ENCODE measurements at regions not wholly inside any gene's neighbourhood (a gene's known extent, or its start where the extent isn't known, plus 50 kb on each side); places are given as distances from the start of the nearest gene placed in this dataset.

DNA sequence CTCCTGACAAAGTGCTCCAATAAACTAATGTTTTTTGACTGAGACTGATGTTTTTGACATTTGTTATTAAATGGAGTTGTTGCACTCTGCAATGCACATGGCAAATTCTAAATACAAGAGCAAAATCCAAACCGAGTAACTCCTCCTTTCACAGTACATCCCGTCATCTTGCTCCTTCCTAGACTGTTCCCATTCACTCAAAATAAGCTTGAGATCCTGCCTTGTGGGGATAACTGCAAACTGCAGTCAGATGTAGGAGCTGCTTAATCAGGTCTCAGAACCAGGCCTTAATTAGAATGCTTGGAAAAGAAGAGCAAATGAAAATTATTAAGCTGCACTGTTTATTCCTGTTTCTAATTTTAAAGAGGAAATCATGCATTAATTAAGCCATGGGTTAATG is 134.8 kb upstream of the SPRY2 start:
- Histone ChIP-seq H3K27me3 (ENCODE audit: control insufficient read depth in 2 of 2, insufficient read depth in 2 of 2, low read length in 2 of 2) (no peaks in the 10 kb centered on the region), H3K36me3 (ENCODE audit: control insufficient read depth in 2 of 2, extremely low read depth in 1 of 2, insufficient read depth in 2 of 2, low read length in 2 of 2) (no peaks in the 10 kb centered on the region), H2AFZ (ENCODE audit: low read depth, low read length) (no peak overlapping the region), H3K9me3 (replicated peaks; ENCODE audit: control insufficient read depth, insufficient read depth, low read length) (no peaks in the 10 kb centered on the region), H3K4me1 (ENCODE audit: control insufficient read depth, extremely low read depth, insufficient read depth, low read length) (no peaks in the 10 kb centered on the region), H3K79me2 (ENCODE audit: control insufficient read depth, insufficient read depth, low read length) (no peaks in the 10 kb centered on the region), H4K20me1 (replicated peaks; ENCODE audit: control insufficient read depth, extremely low read depth, insufficient read depth, low read length) (no peaks in the 10 kb centered on the region), H3K9ac (replicated peaks; ENCODE audit: extremely low read depth, insufficient read depth, low read length) (no peak overlapping the region), H3K27ac (ENCODE audit: insufficient read depth, low read depth, low read length) (no peak overlapping the region), H3K4me2 (ENCODE audit: insufficient read depth, low read length) (no peak overlapping the region), H3K9me1 (replicated peaks; ENCODE audit: control insufficient read depth, extremely low read depth, insufficient read depth, low read length) (no peaks in the 10 kb centered on the region), H3K4me3 (replicated peaks in 1 of 3; ENCODE audit: insufficient read depth in 1 of 3, low read depth in 1 of 3, low read length in 3 of 3) (no peak overlapping the region)
- BruUV-seq (replicated peaks) = no TSS peak
- TF ChIP-seq EZH2 (IDR thresholded peaks at IDR 0.05; ENCODE audit: borderline replicate concordance, low read depth, low read length, severe bottlenecking) (no peak), FOS (IDR thresholded peaks at IDR 0.05; ENCODE audit: borderline replicate concordance, insufficient read depth, low read length) (no peak), GATA2 (IDR thresholded peaks at IDR 0.05; ENCODE audit: insufficient read depth, insufficient read length, low read depth, low read length) (no peak), POLR2AphosphoS5 (IDR thresholded peaks at IDR 0.05; ENCODE audit: insufficient read depth, low read depth, low read length) (no peak), JUN (IDR thresholded peaks at IDR 0.05; ENCODE audit: borderline replicate concordance, insufficient read depth, insufficient read length, low read depth) (no peak), MYC (IDR thresholded peaks at IDR 0.05; ENCODE audit: low read depth, low read length) (no peak), POLR2A (IDR thresholded peaks at IDR 0.05; ENCODE audit: low read depth, low read length) (no peak)
- TF ChIP-seq, protein P1, sequence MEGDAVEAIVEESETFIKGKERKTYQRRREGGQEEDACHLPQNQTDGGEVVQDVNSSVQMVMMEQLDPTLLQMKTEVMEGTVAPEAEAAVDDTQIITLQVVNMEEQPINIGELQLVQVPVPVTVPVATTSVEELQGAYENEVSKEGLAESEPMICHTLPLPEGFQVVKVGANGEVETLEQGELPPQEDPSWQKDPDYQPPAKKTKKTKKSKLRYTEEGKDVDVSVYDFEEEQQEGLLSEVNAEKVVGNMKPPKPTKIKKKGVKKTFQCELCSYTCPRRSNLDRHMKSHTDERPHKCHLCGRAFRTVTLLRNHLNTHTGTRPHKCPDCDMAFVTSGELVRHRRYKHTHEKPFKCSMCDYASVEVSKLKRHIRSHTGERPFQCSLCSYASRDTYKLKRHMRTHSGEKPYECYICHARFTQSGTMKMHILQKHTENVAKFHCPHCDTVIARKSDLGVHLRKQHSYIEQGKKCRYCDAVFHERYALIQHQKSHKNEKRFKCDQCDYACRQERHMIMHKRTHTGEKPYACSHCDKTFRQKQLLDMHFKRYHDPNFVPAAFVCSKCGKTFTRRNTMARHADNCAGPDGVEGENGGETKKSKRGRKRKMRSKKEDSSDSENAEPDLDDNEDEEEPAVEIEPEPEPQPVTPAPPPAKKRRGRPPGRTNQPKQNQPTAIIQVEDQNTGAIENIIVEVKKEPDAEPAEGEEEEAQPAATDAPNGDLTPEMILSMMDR (IDR thresholded peaks at IDR 0.05; ENCODE audit: extremely low read depth in 1 of 2, insufficient read depth in 1 of 2, low read depth in 1 of 2, low read length in 2 of 2) = no peak
- TF ChIP-seq, protein P2, sequence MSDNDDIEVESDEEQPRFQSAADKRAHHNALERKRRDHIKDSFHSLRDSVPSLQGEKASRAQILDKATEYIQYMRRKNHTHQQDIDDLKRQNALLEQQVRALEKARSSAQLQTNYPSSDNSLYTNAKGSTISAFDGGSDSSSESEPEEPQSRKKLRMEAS (IDR thresholded peaks at IDR 0.05; ENCODE audit: insufficient read depth, insufficient read length) = no peak
- POLR2A ChIA-PET = no interaction called here
- intact Hi-C loops (cut with micrococcal nuclease) = no loop called here
- DNase-seq (ENCODE audit: low read depth, low spot score) (no peak), FAIRE-seq (no peak)
- CTCF ChIA-PET = no interaction called here
- dilution Hi-C loops (cut with MboI; ENCODE audit: extremely low pct_ligation_motif_present, low sequenced_read_pairs) = no loop called here

Data from endothelial cell of umbilical vein (primary cell).